ENCODE measurements at regions not wholly inside any gene's neighbourhood (a gene's known extent, or its start where the extent isn't known, plus 50 kb on each side); places are given as distances from the start of the nearest gene placed in this dataset.

- no peak overlapping the region for H3K27ac ChIP-seq (ENCODE audit: insufficient read depth, low read depth, low read length)
- H3K4me2 ChIP-seq (ENCODE audit: insufficient read depth, low read length) = no peak overlapping the region
- no peaks in the 10 kb centered on the region for H3K9me1 ChIP-seq (replicated peaks; ENCODE audit: control insufficient read depth, extremely low read depth, insufficient read depth, low read length)
- H3K27me3 ChIP-seq (ENCODE audit: control insufficient read depth in 2 of 2, insufficient read depth in 2 of 2, low read length in 2 of 2) = no peaks in the 10 kb centered on the region
- H3K36me3 ChIP-seq (ENCODE audit: control insufficient read depth in 2 of 2, extremely low read depth in 1 of 2, insufficient read depth in 2 of 2, low read length in 2 of 2) = no peaks in the 10 kb centered on the region
- H2AFZ ChIP-seq (ENCODE audit: low read depth, low read length) = no peak overlapping the region
- TF ChIP-seq JUN (IDR thresholded peaks at IDR 0.05; ENCODE audit: borderline replicate concordance, insufficient read depth, insufficient read length, low read depth) = no peak
- TF ChIP-seq FOS (IDR thresholded peaks at IDR 0.05; ENCODE audit: borderline replicate concordance, insufficient read depth, low read length) = no peak
- no peak for TF ChIP-seq POLR2AphosphoS5 (IDR thresholded peaks at IDR 0.05; ENCODE audit: insufficient read depth, low read depth, low read length)
- no peaks in the 10 kb centered on the region for H3K4me1 ChIP-seq (ENCODE audit: control insufficient read depth, extremely low read depth, insufficient read depth, low read length)
- no peak overlapping the region for H3K4me3 ChIP-seq (replicated peaks in 1 of 3; ENCODE audit: insufficient read depth in 1 of 3, low read depth in 1 of 3, low read length in 3 of 3)
- no peak for FAIRE-seq
- intact Hi-C loops (cut with micrococcal nuclease) = no loop called here
- no TSS peak for BruUV-seq (replicated peaks)
- H3K9ac ChIP-seq (replicated peaks; ENCODE audit: extremely low read depth, insufficient read depth, low read length) = no peak overlapping the region
- dilution Hi-C loops (cut with MboI; ENCODE audit: extremely low pct_ligation_motif_present, low sequenced_read_pairs) = no loop called here
- no peak for DNase-seq (ENCODE audit: low read depth, low spot score)
- no peaks in the 10 kb centered on the region for H4K20me1 ChIP-seq (replicated peaks; ENCODE audit: control insufficient read depth, extremely low read depth, insufficient read depth, low read length)
- POLR2A ChIA-PET = no interaction called here
- no peaks in the 10 kb centered on the region for H3K79me2 ChIP-seq (ENCODE audit: control insufficient read depth, insufficient read depth, low read length)
- CTCF ChIA-PET = interaction anchor here (0.7 kb wide), 1 partner anchor 244 kb away, joined by 4 read pairs; no protein-coding TSS in a partner anchor
- H3K9me3 ChIP-seq (replicated peaks; ENCODE audit: control insufficient read depth, insufficient read depth, low read length) = no peaks in the 10 kb centered on the region
Observed at GRCh38 chr1:38371505-38371844, 324.9 kb upstream of the POU3F1 start.

- Histone ChIP-seq H3K79me2 (ENCODE audit: control insufficient read depth, insufficient read depth, low read length) (no peaks in the 10 kb centered on the region), H3K9ac (replicated peaks; ENCODE audit: extremely low read depth, insufficient read depth, low read length) (no peak overlapping the region), H3K9me3 (replicated peaks; ENCODE audit: control insufficient read depth, insufficient read depth, low read length) (no peaks in the 10 kb centered on the region), H3K9me1 (replicated peaks; ENCODE audit: control insufficient read depth, extremely low read depth, insufficient read depth, low read length) (no peaks in the 10 kb centered on the region), H3K4me3 (replicated peaks in 1 of 3; ENCODE audit: insufficient read depth in 1 of 3, low read depth in 1 of 3, low read length in 3 of 3) (no peak overlapping the region), H3K36me3 (ENCODE audit: control insufficient read depth in 2 of 2, extremely low read depth in 1 of 2, insufficient read depth in 2 of 2, low read length in 2 of 2) (no peaks in the 10 kb centered on the region), H3K27ac (ENCODE audit: insufficient read depth, low read depth, low read length) (no peak overlapping the region), H3K4me2 (ENCODE audit: insufficient read depth, low read length) (no peak overlapping the region), H2AFZ (ENCODE audit: low read depth, low read length) (no peak overlapping the region), H3K4me1 (ENCODE audit: control insufficient read depth, extremely low read depth, insufficient read depth, low read length) (no peaks in the 10 kb centered on the region), H4K20me1 (replicated peaks; ENCODE audit: control insufficient read depth, extremely low read depth, insufficient read depth, low read length) (no peaks in the 10 kb centered on the region), H3K27me3 (ENCODE audit: control insufficient read depth in 2 of 2, insufficient read depth in 2 of 2, low read length in 2 of 2) (no peaks in the 10 kb centered on the region)
- ChIA-PET CTCF (no interaction called here), POLR2A (no interaction called here)
- FAIRE-seq (no peak), DNase-seq (ENCODE audit: low read depth, low spot score) (no peak)
- intact Hi-C loops (cut with micrococcal nuclease) (no loop called here), dilution Hi-C loops (cut with MboI; ENCODE audit: extremely low pct_ligation_motif_present, low sequenced_read_pairs) (no loop called here)
- no peak for TF ChIP-seq GATA2 (IDR thresholded peaks at IDR 0.05; ENCODE audit: insufficient read depth, insufficient read length, low read depth, low read length)
- TF ChIP-seq POLR2AphosphoS5 (IDR thresholded peaks at IDR 0.05; ENCODE audit: insufficient read depth, low read depth, low read length) = no peak
- TF ChIP-seq FOS (IDR thresholded peaks at IDR 0.05; ENCODE audit: borderline replicate concordance, insufficient read depth, low read length) = no peak
- no peak for TF ChIP-seq EZH2 (IDR thresholded peaks at IDR 0.05; ENCODE audit: borderline replicate concordance, low read depth, low read length, severe bottlenecking)
- TF ChIP-seq MYC (IDR thresholded peaks at IDR 0.05; ENCODE audit: low read depth, low read length) = no peak
- TF ChIP-seq JUN (IDR thresholded peaks at IDR 0.05; ENCODE audit: borderline replicate concordance, insufficient read depth, insufficient read length, low read depth) = no peak
- TF ChIP-seq MAX (IDR thresholded peaks at IDR 0.05; ENCODE audit: insufficient read depth, insufficient read length) = no peak
- no peak for TF ChIP-seq CTCF (IDR thresholded peaks at IDR 0.05; ENCODE audit: extremely low read depth in 1 of 2, insufficient read depth in 1 of 2, low read depth in 1 of 2, low read length in 2 of 2)
- TF ChIP-seq POLR2A (IDR thresholded peaks at IDR 0.05; ENCODE audit: low read depth, low read length) = no peak
- BruUV-seq (replicated peaks) = no TSS peak
Observed at GRCh38 chr1:38370716-38371504, 324.3 kb upstream of the POU3F1 start.
